ENCODE measurements at regions not wholly inside any gene's neighbourhood (a gene's known extent, or its start where the extent isn't known, plus 50 kb on each side); places are given as distances from the start of the nearest gene placed in this dataset.

DNA sequence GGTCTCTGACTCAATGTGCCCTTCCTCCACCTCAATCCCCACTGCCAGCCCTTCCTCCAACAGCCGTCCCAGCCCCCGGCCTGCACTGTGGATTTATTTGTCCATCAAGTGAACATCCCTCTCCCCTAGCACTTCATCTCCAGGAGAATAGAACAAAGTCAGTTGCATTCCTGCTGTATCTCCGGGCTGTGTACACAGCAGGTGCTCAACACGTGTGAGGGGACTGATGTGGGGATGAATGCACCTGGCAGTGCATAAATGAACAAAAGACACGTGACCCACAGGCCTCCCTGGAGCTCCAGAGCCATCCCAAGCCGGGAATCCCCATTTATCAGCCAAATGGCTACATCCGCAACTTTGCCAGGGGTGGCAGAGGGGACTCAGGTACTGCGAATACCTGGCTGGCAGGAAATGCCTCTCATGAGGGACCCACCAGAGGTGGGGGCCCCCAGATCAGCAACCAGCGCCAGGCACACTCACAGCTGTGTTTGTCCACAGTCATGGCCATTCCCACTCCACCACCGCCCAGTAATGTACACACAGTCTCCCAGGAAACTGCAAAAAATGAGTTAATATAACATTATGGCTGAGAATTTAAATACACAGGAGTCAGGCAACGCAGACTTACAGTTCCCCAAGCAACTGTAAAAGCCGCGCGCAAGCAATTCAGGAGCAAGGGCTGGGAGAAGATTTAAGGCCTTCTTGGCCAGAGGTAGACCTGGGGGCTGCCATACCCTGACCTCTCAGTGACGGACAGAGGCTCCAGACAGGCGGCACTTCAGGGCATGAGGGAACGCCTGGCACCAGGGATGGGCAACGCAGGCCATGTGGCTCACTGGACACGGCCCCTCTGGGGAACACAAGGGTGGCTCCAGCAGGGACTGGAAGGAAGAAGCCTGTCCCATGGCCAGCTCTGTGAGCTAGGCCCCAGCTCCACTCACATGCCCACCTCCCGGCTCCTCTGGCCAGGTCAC is 50.3 kb upstream of the TCF20 start:
- ATAC-seq (replicated peaks in 1 of 2), result no peak
- Mint-ChIP-seq H3K9me3 (peaks cover 0 to 2% of the 10 kb centered on the region in 2 donors), H3K36me3 (ENCODE audit: insufficient read depth in 2 of 2) (peaks cover 0 to 3% of the 10 kb centered on the region in 2 donors), H3K27ac (no peak overlapping the region), H3K27me3 (ENCODE audit: low read depth) (no peaks in the 10 kb centered on the region), H3K4me3 (no peak overlapping the region), H3K4me1 (ENCODE audit: low read depth) (peaks cover 21% of the 10 kb centered on the region)
- DNase-seq, result no peak
